GM23248 (cell line): ENCODE measurements at regions not wholly inside any gene's neighbourhood (a gene's known extent, or its start where the extent isn't known, plus 50 kb on each side); places are given as distances from the start of the nearest gene placed in this dataset.

Experiments
- DNase-seq: peaks from one replicate; pipeline ENCODE4 v3.0.0-alpha.2; 2015
- H2AFZ ChIP-seq: fragments of 200-600 bp; sonication (generic); 2 replicates; pipeline ENCODE4 v1.6.1; 2016; ENCODE audit warnings: antibody characterized with exemption
- H3F3A ChIP-seq: fragments of 200-600 bp; sonication (generic); 2 replicates; pipeline ENCODE4 v1.6.1; 2016; ENCODE audit warnings: mild to moderate bottlenecking, antibody characterized with exemption, mixed run types; ENCODE audit not compliant: insufficient read depth
- H3K27ac ChIP-seq: fragments of 200-600 bp; sonication (generic); 2 replicates; pipeline ENCODE4 v1.5.1; 2016; ENCODE audit warnings: mild to moderate bottlenecking
- H3K27me3 ChIP-seq: fragments of 200-600 bp; sonication (generic); replicated peaks from 2 replicates; pipeline ENCODE4 v1.6.1; 2016; ENCODE audit warnings: mild to moderate bottlenecking; ENCODE audit not compliant: insufficient read depth
- H3K36me3 ChIP-seq: fragments of 200-600 bp; sonication (generic); 2 replicates; pipeline ENCODE4 v1.6.1; 2016; ENCODE audit warnings: low read depth, mild to moderate bottlenecking
- H3K4me1 ChIP-seq: fragments of 200-600 bp; sonication (generic); 2 replicates; pipeline ENCODE4 v1.6.1; 2016; ENCODE audit warnings: mild to moderate bottlenecking; ENCODE audit not compliant: insufficient read depth
- H3K4me2 ChIP-seq: fragments of 200-600 bp; sonication (generic); one replicate; pipeline ENCODE4 v1.6.1; 2016; ENCODE audit warnings: mild to moderate bottlenecking; ENCODE audit not compliant: unreplicated experiment
- H3K4me3 ChIP-seq: fragments of 200-600 bp; sonication (generic); 2 replicates; pipeline ENCODE4 v1.5.1; 2016; ENCODE audit warnings: mild to moderate bottlenecking
- H3K79me2 ChIP-seq: fragments of 200-600 bp; sonication (generic); 2 replicates; pipeline ENCODE4 v1.6.1; 2016; ENCODE audit warnings: mild to moderate bottlenecking; ENCODE audit not compliant: insufficient read depth
- H3K9ac ChIP-seq: fragments of 200-600 bp; sonication (generic); 2 replicates; pipeline ENCODE4 v1.6.1; 2016; ENCODE audit warnings: mild to moderate bottlenecking
- H3K9me2 ChIP-seq: fragments of 200-600 bp; sonication (generic); 2 replicates; pipeline ENCODE4 v1.6.1; 2016; ENCODE audit warnings: mixed run types, mild to moderate bottlenecking, moderate library complexity; ENCODE audit not compliant: insufficient read depth
- H3K9me3 ChIP-seq: fragments of 200-600 bp; sonication (generic); one replicate; pipeline ENCODE4 v1.6.1; 2017; ENCODE audit warnings: low read depth
- H4K20me1 ChIP-seq: fragments of 200-600 bp; sonication (generic); 2 replicates; pipeline ENCODE4 v1.6.0; 2016; ENCODE audit not compliant: insufficient read depth
- EZH2 ChIP-seq: fragments of 200-600 bp; sonication (generic); IDR thresholded peaks from 2 replicates; pipeline ENCODE4 v1.6.1; 2018; ENCODE audit warnings: antibody characterized with exemption, mild to moderate bottlenecking; ENCODE audit not compliant: insufficient read depth, poor library complexity, severe bottlenecking
- EZH2phosphoT487 ChIP-seq: fragments of 200-600 bp; sonication (generic); IDR thresholded peaks from 2 replicates; pipeline ENCODE4 v1.6.1; 2018; ENCODE audit warnings: antibody characterized with exemption, moderate library complexity, mild to moderate bottlenecking, low read depth; ENCODE audit not compliant: insufficient read depth
- WGBS, 2 experiments: methylation state at CpG; one replicate each; pipeline ENCODE4 v1.1.6; 2015 to 2017; ENCODE audit warnings: low lambda C conversion rate in 2 of 2, low coverage in 1 of 2; ENCODE audit errors: missing lambda C conversion rate in 2 of 2; 5-methylcytosine and 5-hydroxymethylcytosine counted together
- in situ Hi-C: fragments of 300-500 bp; cut with MboI; formaldehyde crosslinking; loops from 2 replicates; pipeline ENCODE4 v1.15.0; 2020

DNA sequence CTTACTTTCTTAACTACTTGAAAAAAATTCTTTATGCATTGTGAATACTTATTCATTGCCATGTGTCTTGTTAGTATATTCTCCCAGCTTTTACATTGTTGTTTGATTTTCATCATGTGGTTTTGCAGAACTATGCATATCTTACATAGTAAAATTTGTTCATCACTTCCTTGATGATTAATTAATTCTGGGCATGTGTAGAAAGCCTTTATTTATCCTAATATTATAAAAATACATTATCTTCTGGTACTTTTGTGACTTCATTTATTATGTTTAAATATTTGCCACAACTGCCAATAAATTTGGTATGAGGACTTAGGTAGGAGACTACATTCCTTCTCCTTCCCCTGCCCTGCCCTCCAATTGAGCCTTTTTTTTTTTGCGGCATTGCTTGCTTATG lies 166.0 kb upstream of the ZNF32 start:
- 45 to 59% methylated on average over 1 of the region's 1 CpG for WGBS, 2 experiments
- no peak overlapping the region for H3K4me3 ChIP-seq
- in situ Hi-C loops: no loop called here
- H3K4me2 ChIP-seq: peak overlapping the region; percentile 37
- H3K36me3 ChIP-seq: no peaks in the 10 kb centered on the region
- H3K9me2 ChIP-seq: no peaks in the 10 kb centered on the region
- no peak overlapping the region for H3K9ac ChIP-seq
- H4K20me1 ChIP-seq: no peaks in the 10 kb centered on the region
- TF ChIP-seq EZH2: no peak
- TF ChIP-seq EZH2phosphoT487: 0 out of 2 replicates have a peak, but pooled peaks have one; percentile 52
- peaks cover 44% of the 10 kb centered on the region for H3K4me1 ChIP-seq
- H3K9me3 ChIP-seq: no peaks in the 10 kb centered on the region
- H2AFZ ChIP-seq: no peak overlapping the region
- DNase-seq: peak; percentile 50
- peaks cover 44% of the 10 kb centered on the region for H3F3A ChIP-seq
- no peaks in the 10 kb centered on the region for H3K79me2 ChIP-seq
- 0 out of 2 replicates have a peak overlapping the region, but pooled peaks have one; percentile 1 for H3K27ac ChIP-seq
- H3K27me3 ChIP-seq: no peaks in the 10 kb centered on the region

DNA sequence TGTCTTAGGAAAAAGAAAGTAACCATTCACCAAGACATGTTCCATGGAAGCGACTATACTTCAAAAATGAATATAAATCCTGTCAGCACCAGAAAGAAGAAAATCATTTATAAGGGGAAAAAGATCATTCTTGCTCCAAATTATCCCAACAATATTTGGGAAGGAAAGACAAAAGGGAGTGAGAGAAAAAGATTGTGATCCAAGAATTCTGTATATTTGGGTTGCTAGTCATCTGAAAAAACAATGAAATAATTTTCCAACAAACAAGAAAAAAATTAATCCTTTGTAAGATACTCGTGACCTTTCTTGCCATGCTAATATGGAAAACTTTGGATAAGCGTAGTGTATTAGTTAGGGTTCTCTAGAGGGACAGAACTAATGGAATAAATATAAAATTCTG lies 163.2 kb upstream of the ZNF32 start:
- no peak overlapping the region for H3K4me3 ChIP-seq
- no peaks in the 10 kb centered on the region for H3K27me3 ChIP-seq
- H2AFZ ChIP-seq: no peak overlapping the region
- H3K4me1 ChIP-seq: peaks cover 54% of the 10 kb centered on the region
- no peaks in the 10 kb centered on the region for H3K36me3 ChIP-seq
- H3K79me2 ChIP-seq: no peaks in the 10 kb centered on the region
- H3K9me3 ChIP-seq: no peaks in the 10 kb centered on the region
- no peak overlapping the region for H3K4me2 ChIP-seq
- no peak for DNase-seq
- H4K20me1 ChIP-seq: no peaks in the 10 kb centered on the region
- no peaks in the 10 kb centered on the region for H3K9me2 ChIP-seq
- in situ Hi-C loops: no loop called here
- no peak for TF ChIP-seq EZH2phosphoT487
- no peak for TF ChIP-seq EZH2
- H3K9ac ChIP-seq: no peak overlapping the region
- WGBS, 2 experiments: 98 to 99% methylated on average over 3 of the region's 3 CpGs
- H3K27ac ChIP-seq: no peak overlapping the region
- peaks cover 45% of the 10 kb centered on the region for H3F3A ChIP-seq

DNA sequence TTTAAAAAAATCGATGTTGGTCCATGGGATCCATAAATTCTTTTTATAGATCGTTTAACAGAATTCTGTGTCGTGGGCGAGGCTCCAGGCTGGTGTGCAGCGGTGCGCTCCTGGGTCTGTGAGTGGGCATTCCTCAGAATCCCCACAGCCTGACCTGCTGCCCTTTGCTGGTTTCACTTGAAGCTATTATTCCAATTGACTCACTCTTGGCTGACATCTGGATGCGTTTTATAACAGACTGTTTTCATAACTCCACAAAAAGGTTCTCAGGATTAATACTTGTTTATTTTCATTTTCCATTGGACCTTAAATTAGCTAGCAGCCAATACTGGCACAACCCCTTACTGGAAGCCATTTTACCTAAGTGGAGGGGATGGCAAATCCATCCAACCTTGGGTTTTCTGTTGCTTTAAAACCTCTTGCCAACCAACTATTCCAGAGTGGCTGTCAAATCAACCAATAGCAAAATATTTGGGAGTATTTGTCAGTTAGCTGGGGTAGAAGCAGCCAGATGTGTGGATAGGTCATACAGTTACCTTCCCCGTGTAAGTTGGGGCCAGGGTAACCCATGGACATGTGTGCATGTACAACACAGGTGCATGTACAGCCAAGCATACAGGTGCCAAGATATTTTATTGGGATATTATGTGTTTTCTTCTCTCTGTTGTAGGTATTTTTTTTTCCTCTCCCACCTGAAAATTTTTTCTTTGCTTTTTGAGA lies 160.7 kb upstream of the ZNF32 start:
- H3K9ac ChIP-seq: no peak overlapping the region
- H3K79me2 ChIP-seq: no peaks in the 10 kb centered on the region
- peak overlapping the region; percentile 34; the same call in 1 of the 2 replicates for H3K4me3 ChIP-seq
- H3K36me3 ChIP-seq: no peaks in the 10 kb centered on the region
- no peaks in the 10 kb centered on the region for H3K9me3 ChIP-seq
- H3F3A ChIP-seq: peaks cover 20% of the 10 kb centered on the region; the same call in 1 of the 2 replicates
- in situ Hi-C loops: no loop called here
- H3K4me2 ChIP-seq: peak overlapping the region; percentile 68
- H3K9me2 ChIP-seq: no peaks in the 10 kb centered on the region
- 2 to 4% methylated on average over 8 of the region's 8 CpGs for WGBS, 2 experiments
- H3K27ac ChIP-seq: peak overlapping the region; percentile 58
- peaks cover 32% of the 10 kb centered on the region for H3K4me1 ChIP-seq
- DNase-seq: peak; percentile 94
- no peaks in the 10 kb centered on the region for H3K27me3 ChIP-seq
- H2AFZ ChIP-seq: no peak overlapping the region
- TF ChIP-seq EZH2phosphoT487: peak; percentile 74; the same call in 1 of the 2 replicates
- no peak for TF ChIP-seq EZH2
- H4K20me1 ChIP-seq: no peaks in the 10 kb centered on the region

DNA sequence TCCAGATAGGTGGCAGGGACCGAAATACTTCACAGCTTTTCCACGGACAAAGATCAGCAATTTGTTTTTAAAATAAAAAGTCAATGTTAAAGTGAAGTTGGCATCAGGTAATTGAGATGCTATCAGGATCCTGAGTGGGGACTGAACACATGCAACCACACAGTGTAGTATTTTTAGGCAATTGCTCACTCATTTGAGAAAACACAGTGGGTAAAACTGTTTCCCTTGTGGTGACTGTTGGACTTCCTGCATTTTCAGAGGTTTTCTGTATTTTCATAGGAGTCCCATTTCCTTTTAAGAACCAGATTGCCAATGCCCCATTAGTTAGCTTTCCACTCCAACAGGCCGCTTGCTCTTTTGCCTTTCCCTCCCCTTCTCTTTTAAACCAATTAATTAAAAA lies 159.5 kb upstream of the ZNF32 start:
- H3K9me2 ChIP-seq: no peaks in the 10 kb centered on the region
- H3K9me3 ChIP-seq: no peaks in the 10 kb centered on the region
- DNase-seq: peak; percentile 10
- no peak overlapping the region for H3K9ac ChIP-seq
- peaks cover 13% of the 10 kb centered on the region; the same call in 1 of the 2 replicates for H3F3A ChIP-seq
- no peaks in the 10 kb centered on the region for H3K79me2 ChIP-seq
- H3K27me3 ChIP-seq: no peaks in the 10 kb centered on the region
- peaks cover 26% of the 10 kb centered on the region for H3K4me1 ChIP-seq
- H3K27ac ChIP-seq: no peak overlapping the region
- in situ Hi-C loops: no loop called here
- no peaks in the 10 kb centered on the region for H3K36me3 ChIP-seq
- no peak overlapping the region for H3K4me3 ChIP-seq
- 76 to 78% methylated on average over 3 of the region's 3 CpGs for WGBS, 2 experiments
- no peak for TF ChIP-seq EZH2phosphoT487
- no peak for TF ChIP-seq EZH2
- no peaks in the 10 kb centered on the region for H4K20me1 ChIP-seq
- H2AFZ ChIP-seq: no peak overlapping the region
- H3K4me2 ChIP-seq: peak overlapping the region; percentile 68
